T-helper 1 cell treated with Interleukin-12 subunit alpha and Interleukin-12 subunit beta and Interleukin-4 antibody, amounts not matched to agents 30 μg/mL and 1 μg/mL, for 36 hours (primary cell): ENCODE measurements at regions not wholly inside any gene's neighbourhood (a gene's known extent, or its start where the extent isn't known, plus 50 kb on each side); places are given as distances from the start of the nearest gene placed in this dataset.
"Not testable (repeated sequence)": the region's sequence is repeated elsewhere in the genome, so short reads cannot be mapped to it uniquely, and the experiment has no call there.

Experiments used
- H3K27ac Mint-ChIP-seq: one replicate; pipeline ENCODE4 v1.8.0; 2021; ENCODE audit warnings: mild to moderate bottlenecking, mixed read lengths
- H3K27me3 Mint-ChIP-seq: one replicate; pipeline ENCODE4 v1.8.0; 2021; ENCODE audit warnings: low read depth, mixed read lengths
- H3K36me3 Mint-ChIP-seq: one replicate; pipeline ENCODE4 v1.8.0; 2021; ENCODE audit warnings: low read depth, mixed read lengths
- H3K4me1 Mint-ChIP-seq: one replicate; pipeline ENCODE4 v1.8.0; 2021; ENCODE audit warnings: low read depth, mixed read lengths
- H3K4me3 Mint-ChIP-seq: one replicate; pipeline ENCODE4 v1.8.0; 2021; ENCODE audit warnings: mild to moderate bottlenecking, moderate library complexity, mixed read lengths
- H3K9me3 Mint-ChIP-seq: one replicate; pipeline ENCODE4 v1.8.0; 2021; ENCODE audit warnings: mixed read lengths

GRCh38 chr14:58755031-58755925 is 117.5 kb downstream of the DACT1 start:
- Mint-ChIP-seq H3K4me1 (no peaks in the 10 kb centered on the region), H3K4me3 (no peak overlapping the region), H3K27ac (no peak overlapping the region), H3K9me3 (no peaks in the 10 kb centered on the region), H3K36me3 (no peaks in the 10 kb centered on the region), H3K27me3 (no peaks in the 10 kb centered on the region)

- Mint-ChIP-seq H3K27me3 (no peaks in the 10 kb centered on the region), H3K36me3 (no peaks in the 10 kb centered on the region), H3K9me3 (no peaks in the 10 kb centered on the region), H3K4me1 (no peaks in the 10 kb centered on the region), H3K27ac (no peak overlapping the region), H3K4me3 (no peak overlapping the region)
Observed at GRCh38 chr14:58760121-58760520, 122.4 kb downstream of the DACT1 start.

GRCh38 chr14:58762629-58763028 is 124.9 kb downstream of the DACT1 start:
- H3K4me3 Mint-ChIP-seq, result no peak overlapping the region

GRCh38 chr14:58763210-58763609 is 125.4 kb downstream of the DACT1 start:
- no peaks in the 10 kb centered on the region for H3K9me3 Mint-ChIP-seq
- H3K27me3 Mint-ChIP-seq, result no peaks in the 10 kb centered on the region
- H3K27ac Mint-ChIP-seq, result no peak overlapping the region
- H3K36me3 Mint-ChIP-seq, result no peaks in the 10 kb centered on the region
- H3K4me3 Mint-ChIP-seq, result no peak overlapping the region
- no peaks in the 10 kb centered on the region for H3K4me1 Mint-ChIP-seq

More at GRCh38 chr14:58762629-58763028, 124.9 kb downstream of the DACT1 start:
- no peaks in the 10 kb centered on the region for H3K27me3 Mint-ChIP-seq
- H3K4me1 Mint-ChIP-seq, result no peaks in the 10 kb centered on the region
- H3K36me3 Mint-ChIP-seq, result no peaks in the 10 kb centered on the region
- H3K9me3 Mint-ChIP-seq, result no peaks in the 10 kb centered on the region
- H3K27ac Mint-ChIP-seq, result no peak overlapping the region

- Mint-ChIP-seq H3K4me1 (no peaks in the 10 kb centered on the region), H3K27me3 (no peaks in the 10 kb centered on the region), H3K9me3 (no peaks in the 10 kb centered on the region), H3K4me3 (no peak overlapping the region), H3K36me3 (no peaks in the 10 kb centered on the region), H3K27ac (no peak overlapping the region)
Observed at GRCh38 chr14:58765418-58765831, 127.7 kb downstream of the DACT1 start.

GRCh38 chr14:58765843-58766242 is 128.1 kb downstream of the DACT1 start:
- H3K4me3 Mint-ChIP-seq, result no peak overlapping the region
- H3K4me1 Mint-ChIP-seq, result no peaks in the 10 kb centered on the region
- no peaks in the 10 kb centered on the region for H3K9me3 Mint-ChIP-seq
- H3K27me3 Mint-ChIP-seq, result no peaks in the 10 kb centered on the region
- H3K36me3 Mint-ChIP-seq, result no peaks in the 10 kb centered on the region
- no peak overlapping the region for H3K27ac Mint-ChIP-seq

GRCh38 chr14:58769011-58769643 is 131.4 kb downstream of the DACT1 start:
- Mint-ChIP-seq H3K27ac (no peak overlapping the region), H3K4me3 (no peak overlapping the region), H3K27me3 (no peaks in the 10 kb centered on the region), H3K4me1 (no peaks in the 10 kb centered on the region), H3K9me3 (no peaks in the 10 kb centered on the region), H3K36me3 (no peaks in the 10 kb centered on the region)

- no peaks in the 10 kb centered on the region for H3K9me3 Mint-ChIP-seq
- no peak overlapping the region for H3K27ac Mint-ChIP-seq
- H3K4me1 Mint-ChIP-seq, result no peaks in the 10 kb centered on the region
Observed at GRCh38 chr14:58769771-58770170, 132.0 kb downstream of the DACT1 start.

GRCh38 chr14:58770491-58770982 is 132.8 kb downstream of the DACT1 start:
- H3K27ac Mint-ChIP-seq, result no peak overlapping the region
- no peaks in the 10 kb centered on the region for H3K36me3 Mint-ChIP-seq
- no peaks in the 10 kb centered on the region for H3K9me3 Mint-ChIP-seq
- H3K27me3 Mint-ChIP-seq, result no peaks in the 10 kb centered on the region
- H3K4me1 Mint-ChIP-seq, result no peaks in the 10 kb centered on the region
- H3K4me3 Mint-ChIP-seq, result no peak overlapping the region

More at GRCh38 chr14:58769771-58770170, 132.0 kb downstream of the DACT1 start:
- no peaks in the 10 kb centered on the region for H3K36me3 Mint-ChIP-seq
- H3K27me3 Mint-ChIP-seq, result no peaks in the 10 kb centered on the region
- no peak overlapping the region for H3K4me3 Mint-ChIP-seq

GRCh38 chr14:58771016-58771415 is 133.3 kb downstream of the DACT1 start:
- Mint-ChIP-seq H3K27ac (no peak overlapping the region), H3K36me3 (no peaks in the 10 kb centered on the region), H3K4me3 (no peak overlapping the region), H3K9me3 (no peaks in the 10 kb centered on the region), H3K27me3 (no peaks in the 10 kb centered on the region), H3K4me1 (no peaks in the 10 kb centered on the region)

GRCh38 chr14:58772116-58772515 is 134.4 kb downstream of the DACT1 start:
- Mint-ChIP-seq H3K27me3 (no peaks in the 10 kb centered on the region), H3K4me3 (no peak overlapping the region), H3K27ac (no peak overlapping the region), H3K4me1 (no peaks in the 10 kb centered on the region), H3K36me3 (no peaks in the 10 kb centered on the region), H3K9me3 (no peaks in the 10 kb centered on the region)

GRCh38 chr14:58772794-58773620 is 135.2 kb downstream of the DACT1 start:
- H3K36me3 Mint-ChIP-seq, result no peaks in the 10 kb centered on the region
- H3K27ac Mint-ChIP-seq, result no peak overlapping the region
- H3K4me3 Mint-ChIP-seq, result no peak overlapping the region
- no peaks in the 10 kb centered on the region for H3K9me3 Mint-ChIP-seq
- peaks cover under 1% of the 10 kb centered on the region for H3K27me3 Mint-ChIP-seq
- no peaks in the 10 kb centered on the region for H3K4me1 Mint-ChIP-seq

GRCh38 chr14:58774531-58774930 is 136.8 kb downstream of the DACT1 start:
- Mint-ChIP-seq H3K4me1 (no peaks in the 10 kb centered on the region), H3K27ac (no peak overlapping the region), H3K4me3 (no peak overlapping the region), H3K36me3 (no peaks in the 10 kb centered on the region), H3K9me3 (no peaks in the 10 kb centered on the region), H3K27me3 (peaks cover 3% of the 10 kb centered on the region)

- not testable (repeated sequence) for H3K4me1 Mint-ChIP-seq, H3K27ac Mint-ChIP-seq, H3K36me3 Mint-ChIP-seq, H3K9me3 Mint-ChIP-seq, H3K27me3 Mint-ChIP-seq, H3K4me3 Mint-ChIP-seq
Observed at GRCh38 chr14:58775130-58775529, 137.4 kb downstream of the DACT1 start.
